GM23248 (cell line): ENCODE measurements at regions not wholly inside any gene's neighbourhood (a gene's known extent, or its start where the extent isn't known, plus 50 kb on each side); places are given as distances from the start of the nearest gene placed in this dataset.

Source experiments
- EZH2 ChIP-seq: fragments of 200-600 bp; sonication (generic); IDR thresholded peaks from 2 replicates; pipeline ENCODE4 v1.6.1; 2018; ENCODE audit warnings: antibody characterized with exemption, mild to moderate bottlenecking; ENCODE audit not compliant: insufficient read depth, poor library complexity, severe bottlenecking
- EZH2phosphoT487 ChIP-seq: fragments of 200-600 bp; sonication (generic); IDR thresholded peaks from 2 replicates; pipeline ENCODE4 v1.6.1; 2018; ENCODE audit warnings: antibody characterized with exemption, moderate library complexity, mild to moderate bottlenecking, low read depth; ENCODE audit not compliant: insufficient read depth

- TF ChIP-seq EZH2phosphoT487: no peak
- no peak for TF ChIP-seq EZH2
These were observed 1317.7 kb upstream of the ACVR2A start for GRCh38 chr2:146527166-146527565.
